Bone marrow (tissue), 2 donors: ENCODE measurements at regions not wholly inside any gene's neighbourhood (a gene's known extent, or its start where the extent isn't known, plus 50 kb on each side); places are given as distances from the start of the nearest gene placed in this dataset.
"Not testable (repeated sequence)": the region's sequence is repeated elsewhere in the genome, so short reads cannot be mapped to it uniquely, and the experiment has no call there.

Source experiments
- DNase-seq, 2 donors: peaks; one replicate each; lab custom pipeline; 2025; lab: John Stamatoyannopoulos, UW

GRCh38 chr10:33067917-33068316 lies 109.9 kb upstream of the ITGB1 start:
- DNase-seq = no peak

GRCh38 chr10:33067481-33067880 lies 109.5 kb upstream of the ITGB1 start:
- no peak for DNase-seq

- DNase-seq = no peak
These were observed 108.7 kb upstream of the ITGB1 start for GRCh38 chr10:33066558-33067236.

GRCh38 chr10:33065111-33065510 lies 107.1 kb upstream of the ITGB1 start:
- DNase-seq = no peak

GRCh38 chr10:33064706-33065105 lies 106.7 kb upstream of the ITGB1 start:
- no peak for DNase-seq

GRCh38 chr10:33057620-33058019 lies 99.6 kb upstream of the ITGB1 start:
- DNase-seq = no peak

GRCh38 chr10:33056828-33057596 lies 99.0 kb upstream of the ITGB1 start:
- no peak for DNase-seq

GRCh38 chr10:33055625-33056024 lies 97.6 kb upstream of the ITGB1 start:
- DNase-seq = no peak

GRCh38 chr10:33052915-33053810 lies 95.1 kb upstream of the ITGB1 start:
- DNase-seq = no peak

- no peak for DNase-seq
These were observed 94.3 kb upstream of the ITGB1 start for GRCh38 chr10:33052263-33052875.

- not testable (repeated sequence) for DNase-seq
These were observed 92.2 kb upstream of the ITGB1 start for GRCh38 chr10:33049963-33050920.

- no peak for DNase-seq
These were observed 90.2 kb upstream of the ITGB1 start for GRCh38 chr10:33048223-33048622.

GRCh38 chr10:33047655-33048054 lies 89.6 kb upstream of the ITGB1 start:
- DNase-seq = no peak

GRCh38 chr10:33046792-33047191 lies 88.8 kb upstream of the ITGB1 start:
- no peak for DNase-seq

- no peak for DNase-seq
These were observed 87.4 kb upstream of the ITGB1 start for GRCh38 chr10:33045421-33045820.

GRCh38 chr10:33042565-33042964 lies 84.5 kb upstream of the ITGB1 start:
- no peak for DNase-seq

GRCh38 chr10:33041783-33042437 lies 83.9 kb upstream of the ITGB1 start:
- no peak for DNase-seq

- no peak for DNase-seq
These were observed 82.4 kb upstream of the ITGB1 start for GRCh38 chr10:33040436-33040835.

GRCh38 chr10:33039181-33039580 lies 81.2 kb upstream of the ITGB1 start:
- no peak for DNase-seq

GRCh38 chr10:33038672-33039071 lies 80.6 kb upstream of the ITGB1 start:
- no peak for DNase-seq
